Cardiac muscle cell (in vitro differentiated cells and primary cell): ENCODE measurements at regions not wholly inside any gene's neighbourhood (a gene's known extent, or its start where the extent isn't known, plus 50 kb on each side); places are given as distances from the start of the nearest gene placed in this dataset.

ENCODE experiments used
- DNase-seq, 2 donors: peaks; one replicate each; pipeline versions ENCODE4 v3.0.0 to v3.0.0-alpha.2; 2010 to 2017; ENCODE audit warnings: low read depth in 1 of 2, low spot score in 1 of 2
- H3K27ac ChIP-seq: fragments of 200-600 bp; sonication (generic); 2 replicates; pipeline ENCODE4 v1.5.1; 2016
- H3K27me3 ChIP-seq: fragments of 200-600 bp; sonication (generic); 2 replicates; pipeline ENCODE4 v1.6.0; 2016; ENCODE audit warnings: control low read depth
- H3K36me3 ChIP-seq: fragments of 200-600 bp; sonication (generic); 2 replicates; pipeline ENCODE4 v1.5.1; 2016; ENCODE audit warnings: control low read depth
- H3K4me1 ChIP-seq: fragments of 200-600 bp; sonication (generic); 2 replicates; pipeline ENCODE4 v1.8.1; 2017; ENCODE audit warnings: low read depth, mild to moderate bottlenecking, mixed run types
- H3K4me3 ChIP-seq: fragments of 200-600 bp; sonication (generic); 2 replicates; pipeline ENCODE4 v1.5.1; 2016; ENCODE audit warnings: mild to moderate bottlenecking
- H3K9me3 ChIP-seq: fragments of 200-600 bp; sonication (generic); 2 replicates; pipeline ENCODE4 v1.5.1; 2017; ENCODE audit warnings: low read depth, mild to moderate bottlenecking, control low read depth
- CTCF ChIP-seq: IDR thresholded peaks from 2 replicates; pipeline ENCODE4 v1.5.1; 2012; ENCODE audit warnings: low read depth, mild to moderate bottlenecking, low read length

GRCh38 chr15:36234743-36235142 is 344.7 kb upstream of the CDIN1 start:
- Histone ChIP-seq H3K4me3 (no peak overlapping the region), H3K27ac (no peak overlapping the region), H3K9me3 (no peaks in the 10 kb centered on the region), H3K36me3 (no peaks in the 10 kb centered on the region), H3K4me1 (peaks cover 4% of the 10 kb centered on the region), H3K27me3 (no peaks in the 10 kb centered on the region)
- DNase-seq = no peak
- no peak for TF ChIP-seq CTCF

- TF ChIP-seq CTCF = no peak
- Histone ChIP-seq H3K4me3 (no peak overlapping the region), H3K27me3 (no peaks in the 10 kb centered on the region), H3K4me1 (peaks cover 4% of the 10 kb centered on the region), H3K27ac (no peak overlapping the region), H3K9me3 (no peaks in the 10 kb centered on the region), H3K36me3 (no peaks in the 10 kb centered on the region)
- no peak for DNase-seq
These were observed 344.3 kb upstream of the CDIN1 start for GRCh38 chr15:36235173-36235572.

GRCh38 chr15:36239509-36239908 is 339.9 kb upstream of the CDIN1 start:
- TF ChIP-seq CTCF = no peak

GRCh38 chr15:36251450-36251849 is 328.0 kb upstream of the CDIN1 start:
- H3K36me3 ChIP-seq = no peaks in the 10 kb centered on the region
- H3K27me3 ChIP-seq = no peaks in the 10 kb centered on the region
- TF ChIP-seq CTCF = peak; percentile 8
- DNase-seq = peak in 1 of 2 donors; percentile 4
- peaks cover 28% of the 10 kb centered on the region for H3K4me1 ChIP-seq
- no peak overlapping the region for H3K27ac ChIP-seq
- no peak overlapping the region for H3K4me3 ChIP-seq
- no peaks in the 10 kb centered on the region for H3K9me3 ChIP-seq

More at GRCh38 chr15:36239509-36239908, 339.9 kb upstream of the CDIN1 start:
- no peak overlapping the region for H3K27ac ChIP-seq
- DNase-seq = no peak
- H3K9me3 ChIP-seq = no peaks in the 10 kb centered on the region
- no peaks in the 10 kb centered on the region for H3K27me3 ChIP-seq
- H3K4me3 ChIP-seq = no peak overlapping the region
- H3K36me3 ChIP-seq = no peaks in the 10 kb centered on the region
- H3K4me1 ChIP-seq = no peaks in the 10 kb centered on the region

GRCh38 chr15:36252146-36252711 is 327.2 kb upstream of the CDIN1 start:
- no peak overlapping the region for H3K27ac ChIP-seq
- no peak overlapping the region for H3K4me3 ChIP-seq
- H3K9me3 ChIP-seq = no peaks in the 10 kb centered on the region
- H3K36me3 ChIP-seq = no peaks in the 10 kb centered on the region
- H3K4me1 ChIP-seq = peaks cover 29% of the 10 kb centered on the region
- no peaks in the 10 kb centered on the region for H3K27me3 ChIP-seq
- no peak for DNase-seq
- no peak for TF ChIP-seq CTCF
